VCaP (cell line): ENCODE measurements at regions not wholly inside any gene's neighbourhood (a gene's known extent, or its start where the extent isn't known, plus 50 kb on each side); places are given as distances from the start of the nearest gene placed in this dataset.

Experiments
- H3K27ac ChIP-seq: fragments of 450-650 bp; 2 replicates; pipeline ENCODE4 v1.5.1; 2017
- CTCF ChIP-seq: fragments of 450-650 bp; conservative IDR thresholded peaks from 2 replicates; pipeline ENCODE4 v1.5.1; 2017; ENCODE audit warnings: mild to moderate bottlenecking, moderate library complexity

- TF ChIP-seq CTCF, result no peak
- H3K27ac ChIP-seq, result no peak overlapping the region
Observed at GRCh38 chr16:9500872-9501271, 409.4 kb downstream of the HAPSTR1 start.

- TF ChIP-seq CTCF, result no peak
- no peak overlapping the region for H3K27ac ChIP-seq
Observed at GRCh38 chr16:9503251-9503984, 412.0 kb downstream of the HAPSTR1 start.

GRCh38 chr16:9508328-9508936, 417.0 kb downstream of the HAPSTR1 start:
- no peak overlapping the region for H3K27ac ChIP-seq
- no peak for TF ChIP-seq CTCF

GRCh38 chr16:9509663-9510062, 418.2 kb downstream of the HAPSTR1 start:
- H3K27ac ChIP-seq, result no peak overlapping the region
- no peak for TF ChIP-seq CTCF

- TF ChIP-seq CTCF, result no peak
- no peak overlapping the region for H3K27ac ChIP-seq
Observed at GRCh38 chr16:9511389-9511788, 419.9 kb downstream of the HAPSTR1 start.

- TF ChIP-seq CTCF, result no peak
- H3K27ac ChIP-seq, result no peak overlapping the region
Observed at GRCh38 chr16:9516444-9516843, 425.0 kb downstream of the HAPSTR1 start.

- TF ChIP-seq CTCF, result no peak
Observed at GRCh38 chr16:9518051-9518450, 426.6 kb downstream of the HAPSTR1 start.

More at GRCh38 chr16:9518051-9518450, 426.6 kb downstream of the HAPSTR1 start:
- H3K27ac ChIP-seq, result no peak overlapping the region
